ENCODE measurements at regions not wholly inside any gene's neighbourhood (a gene's known extent, or its start where the extent isn't known, plus 50 kb on each side); places are given as distances from the start of the nearest gene placed in this dataset.

DNA sequence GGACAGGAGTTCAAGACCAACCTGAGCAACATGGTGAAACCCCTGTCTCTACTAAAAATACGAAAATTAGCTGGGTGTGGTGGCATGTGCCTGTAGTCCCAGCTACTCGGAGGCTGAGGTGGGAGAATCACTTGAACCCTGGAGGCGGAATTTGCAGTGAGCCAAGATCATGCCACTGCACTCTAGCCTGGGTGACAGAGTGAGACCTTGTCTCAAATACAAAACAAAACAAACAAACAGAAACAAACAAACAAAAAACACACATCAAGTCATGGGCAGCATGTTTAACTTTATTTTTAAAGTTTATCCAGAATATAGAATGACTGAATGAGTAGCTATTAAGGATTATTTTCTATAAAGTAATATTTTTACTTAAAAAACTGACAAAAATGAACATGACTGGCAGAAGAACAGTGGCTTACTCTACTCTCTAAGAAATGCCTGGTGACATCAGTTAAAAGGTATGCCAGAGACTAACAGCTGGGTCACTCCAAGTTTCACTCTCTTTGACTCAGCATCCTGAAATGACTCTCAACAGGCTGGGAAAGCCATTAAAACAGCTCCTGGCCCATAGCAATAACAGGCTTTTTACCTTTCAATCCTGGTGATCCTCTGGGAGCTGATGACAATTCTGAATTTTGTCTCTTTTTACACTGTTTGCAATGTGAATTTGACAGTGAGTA lies 66.1 kb upstream of the FOXN2 start:
- no peak overlapping the region for H4K91ac ChIP-seq (ENCODE audit: low read depth, low read length, poor library complexity)
- no CpG with 5 or more reads among the region's 3 CpGs for WGBS, 2 donors (ENCODE audit: extremely low coverage in 2 of 2, insufficient read length in 2 of 2, insufficient replicate concordance in 1 of 2)
- no peak for DNase-seq (ENCODE audit: low spot score)
- H3K36me3 ChIP-seq (replicated peaks in 1 of 2; ENCODE audit: control insufficient read depth in 2 of 2, insufficient read depth in 2 of 2, low read length in 2 of 2) = no peaks in the 10 kb centered on the region
- no peak overlapping the region for H2BK120ac ChIP-seq (ENCODE audit: low read depth, low read length)
- no peak overlapping the region for H3K4me2 ChIP-seq (ENCODE audit: insufficient read depth, low read length, poor library complexity, severe bottlenecking)
- H3K4me1 ChIP-seq (ENCODE audit: control insufficient read depth in 2 of 2, insufficient read depth in 1 of 2, low read depth in 1 of 2, low read length in 2 of 2) = peaks cover 0 to 5% of the 10 kb centered on the region in 2 donors
- no peak overlapping the region for H3K9ac ChIP-seq (ENCODE audit: low read depth, low read length, poor library complexity)
- H3K14ac ChIP-seq (ENCODE audit: low read length) = no peak overlapping the region
- H3K18ac ChIP-seq (ENCODE audit: low read length) = no peak overlapping the region
- H3K4me3 ChIP-seq (ENCODE audit: low read length in 2 of 2) = no peak overlapping the region
- H2AK5ac ChIP-seq (ENCODE audit: low read depth, low read length) = no peak overlapping the region
- no peak overlapping the region for H4K8ac ChIP-seq (ENCODE audit: low read depth, low read length)
- H3K79me1 ChIP-seq (ENCODE audit: low read depth, low read length) = peaks cover 1% of the 10 kb centered on the region
- no peak overlapping the region for H2BK15ac ChIP-seq (ENCODE audit: low read length)
- no peak overlapping the region for H3K4ac ChIP-seq (ENCODE audit: low read length)
- H3K23ac ChIP-seq (ENCODE audit: low read depth, low read length, poor library complexity) = no peak overlapping the region
- no peak overlapping the region for H2BK5ac ChIP-seq (ENCODE audit: low read length)
- H3K27ac ChIP-seq (replicated peaks; ENCODE audit: low read length) = no peak overlapping the region
- no peak overlapping the region for H2BK12ac ChIP-seq (ENCODE audit: low read length)
- H3K9me3 ChIP-seq (replicated peaks in 1 of 2; ENCODE audit: control insufficient read depth in 2 of 2, insufficient read depth in 1 of 2, low read depth in 1 of 2, low read length in 2 of 2) = no peaks in the 10 kb centered on the region
- H3K27me3 ChIP-seq (ENCODE audit: control insufficient read depth in 3 of 3, insufficient read depth in 3 of 3, low read depth in 1 of 3, low read length in 3 of 3) = no peaks in the 10 kb centered on the region
- no peak overlapping the region for H2AFZ ChIP-seq (ENCODE audit: low read length)

DNA sequence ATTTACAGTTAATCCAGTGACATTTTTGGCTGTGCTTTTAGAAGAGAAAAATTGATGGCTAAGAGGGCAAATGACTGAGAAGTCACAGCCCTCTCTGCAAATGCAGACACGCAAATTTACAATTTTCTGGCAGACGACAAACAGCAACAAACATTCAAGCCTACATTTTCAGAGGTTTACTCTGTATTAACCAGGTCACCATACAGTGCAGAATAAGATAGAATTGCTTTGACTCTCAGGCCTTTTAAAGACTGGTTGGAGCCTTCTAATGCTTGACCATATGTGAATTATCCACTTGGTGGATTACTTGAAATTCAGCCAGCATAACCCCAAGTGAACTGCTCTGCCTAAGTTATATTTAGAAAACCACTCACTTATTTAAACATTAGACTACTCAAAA lies 65.5 kb upstream of the FOXN2 start:
- Histone ChIP-seq H3K27ac (replicated peaks; ENCODE audit: low read length) (no peak overlapping the region), H2BK120ac (ENCODE audit: low read depth, low read length) (no peak overlapping the region), H2BK15ac (ENCODE audit: low read length) (no peak overlapping the region), H3K27me3 (ENCODE audit: control insufficient read depth in 3 of 3, insufficient read depth in 3 of 3, low read depth in 1 of 3, low read length in 3 of 3) (no peaks in the 10 kb centered on the region), H3K79me1 (ENCODE audit: low read depth, low read length) (peaks cover 1% of the 10 kb centered on the region), H3K4me3 (ENCODE audit: low read length in 2 of 2) (no peak overlapping the region), H3K23ac (ENCODE audit: low read depth, low read length, poor library complexity) (no peak overlapping the region), H3K9ac (ENCODE audit: low read depth, low read length, poor library complexity) (no peak overlapping the region), H3K4me1 (ENCODE audit: control insufficient read depth in 2 of 2, insufficient read depth in 1 of 2, low read depth in 1 of 2, low read length in 2 of 2) (peaks cover 0 to 5% of the 10 kb centered on the region in 2 donors), H3K9me3 (replicated peaks in 1 of 2; ENCODE audit: control insufficient read depth in 2 of 2, insufficient read depth in 1 of 2, low read depth in 1 of 2, low read length in 2 of 2) (no peaks in the 10 kb centered on the region), H2BK12ac (ENCODE audit: low read length) (no peak overlapping the region), H3K4ac (ENCODE audit: low read length) (no peak overlapping the region), H3K36me3 (replicated peaks in 1 of 2; ENCODE audit: control insufficient read depth in 2 of 2, insufficient read depth in 2 of 2, low read length in 2 of 2) (no peaks in the 10 kb centered on the region), H4K91ac (ENCODE audit: low read depth, low read length, poor library complexity) (no peak overlapping the region), H2AFZ (ENCODE audit: low read length) (no peak overlapping the region), H4K8ac (ENCODE audit: low read depth, low read length) (no peak overlapping the region), H2AK5ac (ENCODE audit: low read depth, low read length) (no peak overlapping the region), H3K18ac (ENCODE audit: low read length) (no peak overlapping the region), H3K4me2 (ENCODE audit: insufficient read depth, low read length, poor library complexity, severe bottlenecking) (no peak overlapping the region), H3K14ac (ENCODE audit: low read length) (no peak overlapping the region), H2BK5ac (ENCODE audit: low read length) (no peak overlapping the region)
- WGBS, 2 donors (ENCODE audit: extremely low coverage in 2 of 2, insufficient read length in 2 of 2, insufficient replicate concordance in 1 of 2) = no CpG with 5 or more reads among the region's 2 CpGs
- no peak for DNase-seq (ENCODE audit: low spot score)

GRCh38 chr2:48249631-48250473 lies 64.6 kb upstream of the FOXN2 start:
- H2BK15ac ChIP-seq (ENCODE audit: low read length) = no peak overlapping the region
- no peak overlapping the region for H3K9ac ChIP-seq (ENCODE audit: low read depth, low read length, poor library complexity)
- H2BK120ac ChIP-seq (ENCODE audit: low read depth, low read length) = no peak overlapping the region
- no peak overlapping the region for H2BK5ac ChIP-seq (ENCODE audit: low read length)
- no peak overlapping the region for H4K8ac ChIP-seq (ENCODE audit: low read depth, low read length)
- no peak overlapping the region for H3K4me3 ChIP-seq (ENCODE audit: low read length in 2 of 2)
- H3K79me1 ChIP-seq (ENCODE audit: low read depth, low read length) = peaks cover 1% of the 10 kb centered on the region
- H3K14ac ChIP-seq (ENCODE audit: low read length) = no peak overlapping the region
- H3K27ac ChIP-seq (replicated peaks; ENCODE audit: low read length) = no peak overlapping the region
- no peak for DNase-seq (ENCODE audit: low spot score)
- no peaks in the 10 kb centered on the region for H3K27me3 ChIP-seq (ENCODE audit: control insufficient read depth in 3 of 3, insufficient read depth in 3 of 3, low read depth in 1 of 3, low read length in 3 of 3)
- no peak overlapping the region for H3K4ac ChIP-seq (ENCODE audit: low read length)
- no peak overlapping the region for H3K18ac ChIP-seq (ENCODE audit: low read length)
- peaks cover 0 to 5% of the 10 kb centered on the region in 2 donors for H3K4me1 ChIP-seq (ENCODE audit: control insufficient read depth in 2 of 2, insufficient read depth in 1 of 2, low read depth in 1 of 2, low read length in 2 of 2)
- H3K4me2 ChIP-seq (ENCODE audit: insufficient read depth, low read length, poor library complexity, severe bottlenecking) = no peak overlapping the region
- no peak overlapping the region for H3K23ac ChIP-seq (ENCODE audit: low read depth, low read length, poor library complexity)
- peak overlapping the region; percentile 33 for H2AFZ ChIP-seq (ENCODE audit: low read length)
- WGBS, 2 donors (ENCODE audit: extremely low coverage in 2 of 2, insufficient read length in 2 of 2, insufficient replicate concordance in 1 of 2) = 100% methylated on average over 1 of the region's 5 CpGs; no CpG with 5 or more reads in 1 of the 2 donors
- H2AK5ac ChIP-seq (ENCODE audit: low read depth, low read length) = no peak overlapping the region
- H4K91ac ChIP-seq (ENCODE audit: low read depth, low read length, poor library complexity) = no peak overlapping the region
- H2BK12ac ChIP-seq (ENCODE audit: low read length) = no peak overlapping the region
- H3K36me3 ChIP-seq (replicated peaks in 1 of 2; ENCODE audit: control insufficient read depth in 2 of 2, insufficient read depth in 2 of 2, low read length in 2 of 2) = no peaks in the 10 kb centered on the region
- no peaks in the 10 kb centered on the region for H3K9me3 ChIP-seq (replicated peaks in 1 of 2; ENCODE audit: control insufficient read depth in 2 of 2, insufficient read depth in 1 of 2, low read depth in 1 of 2, low read length in 2 of 2)

GRCh38 chr2:48250474-48250844 lies 64.0 kb upstream of the FOXN2 start:
- Histone ChIP-seq H4K8ac (ENCODE audit: low read depth, low read length) (no peak overlapping the region), H2AFZ (ENCODE audit: low read length) (no peak overlapping the region), H3K23ac (ENCODE audit: low read depth, low read length, poor library complexity) (no peak overlapping the region), H2AK5ac (ENCODE audit: low read depth, low read length) (no peak overlapping the region), H3K4me3 (ENCODE audit: low read length in 2 of 2) (no peak overlapping the region), H3K18ac (ENCODE audit: low read length) (no peak overlapping the region), H3K27ac (replicated peaks; ENCODE audit: low read length) (no peak overlapping the region), H2BK120ac (ENCODE audit: low read depth, low read length) (no peak overlapping the region), H3K4ac (ENCODE audit: low read length) (no peak overlapping the region), H4K91ac (ENCODE audit: low read depth, low read length, poor library complexity) (no peak overlapping the region), H3K9ac (ENCODE audit: low read depth, low read length, poor library complexity) (no peak overlapping the region), H2BK12ac (ENCODE audit: low read length) (no peak overlapping the region), H3K4me2 (ENCODE audit: insufficient read depth, low read length, poor library complexity, severe bottlenecking) (no peak overlapping the region), H2BK5ac (ENCODE audit: low read length) (no peak overlapping the region), H3K14ac (ENCODE audit: low read length) (no peak overlapping the region), H2BK15ac (ENCODE audit: low read length) (no peak overlapping the region), H3K9me3 (replicated peaks in 1 of 2; ENCODE audit: control insufficient read depth in 2 of 2, insufficient read depth in 1 of 2, low read depth in 1 of 2, low read length in 2 of 2) (no peaks in the 10 kb centered on the region), H3K4me1 (ENCODE audit: control insufficient read depth in 2 of 2, insufficient read depth in 1 of 2, low read depth in 1 of 2, low read length in 2 of 2) (peaks cover 0 to 5% of the 10 kb centered on the region in 2 donors), H3K36me3 (replicated peaks in 1 of 2; ENCODE audit: control insufficient read depth in 2 of 2, insufficient read depth in 2 of 2, low read length in 2 of 2) (no peaks in the 10 kb centered on the region), H3K27me3 (ENCODE audit: control insufficient read depth in 3 of 3, insufficient read depth in 3 of 3, low read depth in 1 of 3, low read length in 3 of 3) (peaks cover 0 to 2% (median 0%) of the 10 kb centered on the region in 3 experiments), H3K79me1 (ENCODE audit: low read depth, low read length) (peaks cover 1% of the 10 kb centered on the region)
- no CpG with 5 or more reads among the region's 4 CpGs for WGBS, 2 donors (ENCODE audit: extremely low coverage in 2 of 2, insufficient read length in 2 of 2, insufficient replicate concordance in 1 of 2)
- DNase-seq (ENCODE audit: low spot score) = no peak
